Gastrocnemius medialis (tissue), 4 donors: ENCODE measurements at regions not wholly inside any gene's neighbourhood (a gene's known extent, or its start where the extent isn't known, plus 50 kb on each side); places are given as distances from the start of the nearest gene placed in this dataset.

Source experiments
- POLR2A ChIP-seq, 2 donors: fragments of 450-650 bp; IDR thresholded peaks; one replicate each; pipeline ENCODE4 v1.6.1; 2017; ENCODE audit warnings: antibody characterized with exemption in 2 of 2, mild to moderate bottlenecking in 2 of 2, moderate library complexity in 2 of 2
- TF ChIP-seq, protein P1 (sequence below), 5 experiments: fragments of 450-650 bp in 3 of 5; fragments of 200-600 bp in 2 of 5; sonication (generic) in 2 of 5; IDR thresholded peaks in 4 of 5; conservative IDR thresholded peaks in 1 of 5; 1 replicate in 4 of 5; 2 replicates in 1 of 5; pipeline ENCODE4 v1.5.1; 2016 to 2019; ENCODE audit warnings: antibody characterized with exemption in 5 of 5, mild to moderate bottlenecking in 3 of 5, moderate library complexity in 3 of 5

DNA sequence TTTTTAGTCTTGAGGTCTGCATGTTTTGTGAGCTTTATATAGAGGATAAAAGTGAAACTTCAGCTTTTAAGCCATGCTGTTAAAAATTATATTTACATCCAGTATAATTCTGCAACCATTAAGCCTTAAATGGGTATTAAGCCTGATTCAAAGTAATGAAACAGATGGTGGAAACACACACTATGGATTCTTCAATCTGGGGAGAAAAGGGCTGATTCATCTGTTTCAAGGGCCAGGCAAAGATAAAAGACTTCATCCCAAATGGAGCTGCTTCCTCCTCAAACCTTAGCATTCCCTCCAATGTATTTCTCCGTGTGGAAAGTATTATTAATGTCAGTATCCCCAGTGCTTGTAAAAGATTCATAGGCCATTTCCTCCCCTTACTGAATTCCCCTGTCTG is 367.4 kb upstream of the ZFHX3 start:
- TF ChIP-seq, protein P1, sequence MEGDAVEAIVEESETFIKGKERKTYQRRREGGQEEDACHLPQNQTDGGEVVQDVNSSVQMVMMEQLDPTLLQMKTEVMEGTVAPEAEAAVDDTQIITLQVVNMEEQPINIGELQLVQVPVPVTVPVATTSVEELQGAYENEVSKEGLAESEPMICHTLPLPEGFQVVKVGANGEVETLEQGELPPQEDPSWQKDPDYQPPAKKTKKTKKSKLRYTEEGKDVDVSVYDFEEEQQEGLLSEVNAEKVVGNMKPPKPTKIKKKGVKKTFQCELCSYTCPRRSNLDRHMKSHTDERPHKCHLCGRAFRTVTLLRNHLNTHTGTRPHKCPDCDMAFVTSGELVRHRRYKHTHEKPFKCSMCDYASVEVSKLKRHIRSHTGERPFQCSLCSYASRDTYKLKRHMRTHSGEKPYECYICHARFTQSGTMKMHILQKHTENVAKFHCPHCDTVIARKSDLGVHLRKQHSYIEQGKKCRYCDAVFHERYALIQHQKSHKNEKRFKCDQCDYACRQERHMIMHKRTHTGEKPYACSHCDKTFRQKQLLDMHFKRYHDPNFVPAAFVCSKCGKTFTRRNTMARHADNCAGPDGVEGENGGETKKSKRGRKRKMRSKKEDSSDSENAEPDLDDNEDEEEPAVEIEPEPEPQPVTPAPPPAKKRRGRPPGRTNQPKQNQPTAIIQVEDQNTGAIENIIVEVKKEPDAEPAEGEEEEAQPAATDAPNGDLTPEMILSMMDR (IDR thresholded peaks at IDR 0.05 in 4 of 5, conservative IDR thresholded peaks at IDR 0.05 in 1 of 5) = no peak
- TF ChIP-seq POLR2A (IDR thresholded peaks at IDR 0.05) = no peak
